ENCODE measurements at regions not wholly inside any gene's neighbourhood (a gene's known extent, or its start where the extent isn't known, plus 50 kb on each side); places are given as distances from the start of the nearest gene placed in this dataset.

DNA sequence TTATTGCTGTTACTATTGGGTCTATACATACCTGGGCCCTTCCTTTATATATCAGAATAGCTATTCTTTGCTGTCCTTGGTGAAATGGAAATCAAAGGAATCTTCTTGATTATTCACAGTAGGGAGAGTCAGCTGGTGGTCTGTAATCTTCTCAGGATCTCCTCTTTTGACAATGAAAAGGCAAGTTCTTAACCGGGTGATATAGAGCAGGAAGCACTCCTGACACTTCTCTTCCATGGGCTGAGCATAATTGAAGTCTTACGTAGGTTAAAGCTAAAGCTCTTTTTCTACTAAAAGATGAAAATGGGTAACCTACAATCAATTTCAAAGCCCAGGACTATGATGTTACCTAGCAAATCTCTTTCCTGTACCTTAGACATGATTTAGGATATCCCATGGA, 274.9 kb upstream of the LCORL start:
- no peaks in the 10 kb centered on the region for H3K9me3 ChIP-seq (ENCODE audit: control insufficient read depth in 2 of 3, insufficient read depth in 1 of 3, low read length in 3 of 3)
- no peak overlapping the region for H3K27ac ChIP-seq (ENCODE audit: low read depth in 2 of 2, low read length in 2 of 2)
- no peaks in the 10 kb centered on the region for H3K36me3 ChIP-seq (ENCODE audit: control insufficient read depth in 2 of 3, insufficient read depth in 3 of 3, low read length in 3 of 3)
- no peak for DNase-seq
- no peaks in the 10 kb centered on the region for H3K4me1 ChIP-seq (ENCODE audit: control insufficient read depth in 2 of 3, insufficient read depth in 2 of 3, low read depth in 1 of 3, low read length in 3 of 3)
- intact Hi-C loops (cut with DNase I): no loop called here
- no peaks in the 10 kb centered on the region for H3K27me3 ChIP-seq (ENCODE audit: control insufficient read depth, insufficient read depth, low read length)
- no peak overlapping the region for H3K4me3 ChIP-seq (ENCODE audit: low read length in 3 of 3)
- TF ChIP-seq, protein P1, sequence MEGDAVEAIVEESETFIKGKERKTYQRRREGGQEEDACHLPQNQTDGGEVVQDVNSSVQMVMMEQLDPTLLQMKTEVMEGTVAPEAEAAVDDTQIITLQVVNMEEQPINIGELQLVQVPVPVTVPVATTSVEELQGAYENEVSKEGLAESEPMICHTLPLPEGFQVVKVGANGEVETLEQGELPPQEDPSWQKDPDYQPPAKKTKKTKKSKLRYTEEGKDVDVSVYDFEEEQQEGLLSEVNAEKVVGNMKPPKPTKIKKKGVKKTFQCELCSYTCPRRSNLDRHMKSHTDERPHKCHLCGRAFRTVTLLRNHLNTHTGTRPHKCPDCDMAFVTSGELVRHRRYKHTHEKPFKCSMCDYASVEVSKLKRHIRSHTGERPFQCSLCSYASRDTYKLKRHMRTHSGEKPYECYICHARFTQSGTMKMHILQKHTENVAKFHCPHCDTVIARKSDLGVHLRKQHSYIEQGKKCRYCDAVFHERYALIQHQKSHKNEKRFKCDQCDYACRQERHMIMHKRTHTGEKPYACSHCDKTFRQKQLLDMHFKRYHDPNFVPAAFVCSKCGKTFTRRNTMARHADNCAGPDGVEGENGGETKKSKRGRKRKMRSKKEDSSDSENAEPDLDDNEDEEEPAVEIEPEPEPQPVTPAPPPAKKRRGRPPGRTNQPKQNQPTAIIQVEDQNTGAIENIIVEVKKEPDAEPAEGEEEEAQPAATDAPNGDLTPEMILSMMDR (IDR thresholded peaks at IDR 0.05; ENCODE audit: borderline replicate concordance, extremely low read depth, insufficient read depth): no peak
- H3K9ac ChIP-seq (ENCODE audit: low read length in 3 of 3): no peak overlapping the region
- no peak for FAIRE-seq

DNA sequence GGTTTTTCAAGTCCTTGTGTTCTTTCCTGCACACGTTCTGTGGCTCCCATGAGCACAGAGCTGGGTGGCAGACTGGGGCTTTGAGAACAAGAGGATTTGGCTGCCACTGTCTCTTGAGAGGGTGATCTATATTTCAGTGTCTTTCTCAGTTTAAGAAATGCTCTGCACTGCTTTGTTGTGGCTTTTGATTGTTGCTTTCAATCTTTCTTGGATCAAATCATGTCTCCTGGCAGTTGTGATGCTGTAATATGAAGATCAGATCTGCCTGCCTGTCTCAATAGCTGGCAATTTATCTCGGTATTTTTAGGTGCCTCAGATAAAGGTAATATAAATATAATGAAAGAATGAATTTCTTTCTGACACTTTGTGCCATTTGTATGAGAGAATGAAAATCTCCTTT, 273.3 kb upstream of the LCORL start:
- Histone ChIP-seq H3K27me3 (ENCODE audit: control insufficient read depth, insufficient read depth, low read length) (no peaks in the 10 kb centered on the region), H3K4me3 (ENCODE audit: low read length in 3 of 3) (peak overlapping the region in 1 of 3 donors; percentile 14), H3K27ac (ENCODE audit: low read depth in 2 of 2, low read length in 2 of 2) (no peak overlapping the region), H3K36me3 (ENCODE audit: control insufficient read depth in 2 of 3, insufficient read depth in 3 of 3, low read length in 3 of 3) (no peaks in the 10 kb centered on the region), H3K9ac (ENCODE audit: low read length in 3 of 3) (no peak overlapping the region), H3K9me3 (ENCODE audit: control insufficient read depth in 2 of 3, insufficient read depth in 1 of 3, low read length in 3 of 3) (no peaks in the 10 kb centered on the region), H3K4me1 (ENCODE audit: control insufficient read depth in 2 of 3, insufficient read depth in 2 of 3, low read depth in 1 of 3, low read length in 3 of 3) (no peaks in the 10 kb centered on the region)
- DNase-seq (no peak), FAIRE-seq (no peak)
- intact Hi-C loops (cut with DNase I): no loop called here
- TF ChIP-seq, protein P1 (IDR thresholded peaks at IDR 0.05; ENCODE audit: borderline replicate concordance, extremely low read depth, insufficient read depth): no peak

DNA sequence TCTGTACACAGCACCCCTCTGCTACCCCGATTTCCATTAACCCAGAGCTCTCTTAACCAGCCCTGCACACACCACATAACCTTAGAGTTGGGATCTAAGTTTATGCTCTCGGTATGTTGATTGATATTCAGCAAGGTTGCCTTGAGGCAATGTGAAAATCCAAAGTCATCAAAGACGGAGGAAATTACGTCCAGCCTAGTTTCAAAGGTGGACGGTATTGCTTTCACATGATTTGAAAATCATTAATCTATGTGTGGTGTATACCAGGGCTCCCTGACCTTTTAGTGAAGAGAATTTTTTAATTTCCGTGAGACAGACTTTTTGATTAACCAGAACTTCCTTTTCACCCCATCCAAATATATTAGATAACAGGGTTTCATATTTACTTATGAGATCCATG, 272.5 kb upstream of the LCORL start:
- FAIRE-seq (no peak), DNase-seq (peak in 2 of 5 donors; percentile 14 to 18)
- Histone ChIP-seq H3K9ac (ENCODE audit: low read length in 3 of 3) (no peak overlapping the region), H3K4me1 (ENCODE audit: control insufficient read depth in 2 of 3, insufficient read depth in 2 of 3, low read depth in 1 of 3, low read length in 3 of 3) (no peaks in the 10 kb centered on the region), H3K27me3 (ENCODE audit: control insufficient read depth, insufficient read depth, low read length) (no peaks in the 10 kb centered on the region), H3K36me3 (ENCODE audit: control insufficient read depth in 2 of 3, insufficient read depth in 3 of 3, low read length in 3 of 3) (no peaks in the 10 kb centered on the region), H3K9me3 (ENCODE audit: control insufficient read depth in 2 of 3, insufficient read depth in 1 of 3, low read length in 3 of 3) (no peaks in the 10 kb centered on the region), H3K27ac (ENCODE audit: low read depth in 2 of 2, low read length in 2 of 2) (no peak overlapping the region), H3K4me3 (ENCODE audit: low read length in 3 of 3) (peak overlapping the region in 1 of 3 donors; percentile 14)
- intact Hi-C loops (cut with DNase I): no loop called here
- TF ChIP-seq, protein P1 (IDR thresholded peaks at IDR 0.05; ENCODE audit: borderline replicate concordance, extremely low read depth, insufficient read depth): no peak

DNA sequence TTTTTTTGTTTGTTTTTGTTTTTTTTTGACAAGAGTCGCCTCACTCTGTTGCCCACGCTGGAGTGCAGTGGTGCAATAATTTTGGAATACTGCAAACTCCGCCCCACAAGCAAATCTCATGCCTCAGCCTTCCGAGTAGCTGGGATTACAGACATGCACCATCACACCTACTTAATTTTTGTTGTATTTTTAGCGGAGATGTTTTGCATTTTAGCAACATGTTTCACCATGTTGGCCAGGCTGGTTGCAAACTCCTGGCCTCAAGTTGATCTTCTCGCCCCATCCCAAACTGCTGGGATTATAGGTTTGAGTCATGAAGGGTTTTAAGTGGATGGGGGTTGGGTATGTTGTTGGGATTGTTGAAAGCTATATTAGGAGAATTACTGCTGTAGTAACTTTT, 270.9 kb upstream of the LCORL start:
- no peaks in the 10 kb centered on the region for H3K9me3 ChIP-seq (ENCODE audit: control insufficient read depth in 2 of 3, insufficient read depth in 1 of 3, low read length in 3 of 3)
- TF ChIP-seq, protein P1 (IDR thresholded peaks at IDR 0.05; ENCODE audit: borderline replicate concordance, extremely low read depth, insufficient read depth): no peak
- no peak overlapping the region for H3K9ac ChIP-seq (ENCODE audit: low read length in 3 of 3)
- DNase-seq: no peak
- H3K4me3 ChIP-seq (ENCODE audit: low read length in 3 of 3): no peak overlapping the region
- no peak for FAIRE-seq
- no peak overlapping the region for H3K27ac ChIP-seq (ENCODE audit: low read depth in 2 of 2, low read length in 2 of 2)
- intact Hi-C loops (cut with DNase I): no loop called here
- H3K4me1 ChIP-seq (ENCODE audit: control insufficient read depth in 2 of 3, insufficient read depth in 2 of 3, low read depth in 1 of 3, low read length in 3 of 3): no peaks in the 10 kb centered on the region
- no peaks in the 10 kb centered on the region for H3K27me3 ChIP-seq (ENCODE audit: control insufficient read depth, insufficient read depth, low read length)
- H3K36me3 ChIP-seq (ENCODE audit: control insufficient read depth in 2 of 3, insufficient read depth in 3 of 3, low read length in 3 of 3): no peaks in the 10 kb centered on the region

All from kidney (tissue), 13 donors.